A172 (cell line): ENCODE measurements at regions not wholly inside any gene's neighbourhood (a gene's known extent, or its start where the extent isn't known, plus 50 kb on each side); places are given as distances from the start of the nearest gene placed in this dataset.
"Not testable (repeated sequence)": the region's sequence is repeated elsewhere in the genome, so short reads cannot be mapped to it uniquely, and the experiment has no call there.

Source experiments
- DNase-seq: peaks from one replicate; pipeline ENCODE4 v3.0.0-alpha.2; 2015; ENCODE audit warnings: low spot score

GRCh38 chr2:149814901-149815300 lies 227.3 kb upstream of the MMADHC start:
- DNase-seq = no peak

- DNase-seq = no peak
Measured at GRCh38 chr2:149814049-149814448, 226.5 kb upstream of the MMADHC start.

GRCh38 chr2:149808556-149808955 lies 221.0 kb upstream of the MMADHC start:
- DNase-seq = no peak

GRCh38 chr2:149806651-149807050 lies 219.1 kb upstream of the MMADHC start:
- DNase-seq = no peak

GRCh38 chr2:149800624-149801542 lies 213.3 kb upstream of the MMADHC start:
- DNase-seq = no peak

GRCh38 chr2:149799013-149799705 lies 211.6 kb upstream of the MMADHC start:
- DNase-seq = peak; percentile 29

- no peak for DNase-seq
Measured at GRCh38 chr2:149797030-149797429, 209.5 kb upstream of the MMADHC start.

GRCh38 chr2:149789549-149789948 lies 202.0 kb upstream of the MMADHC start:
- DNase-seq = no peak

- DNase-seq = no peak
Measured at GRCh38 chr2:149787206-149787605, 199.6 kb upstream of the MMADHC start.

- DNase-seq = no peak
Measured at GRCh38 chr2:149783284-149783683, 195.7 kb upstream of the MMADHC start.

- DNase-seq = no peak
Measured at GRCh38 chr2:149782572-149782971, 195.0 kb upstream of the MMADHC start.

GRCh38 chr2:149781263-149781808 lies 193.8 kb upstream of the MMADHC start:
- DNase-seq = no peak

- no peak for DNase-seq
Measured at GRCh38 chr2:149773006-149773405, 185.4 kb upstream of the MMADHC start.

GRCh38 chr2:149768320-149768799 lies 180.8 kb upstream of the MMADHC start:
- DNase-seq = peak; percentile 76

GRCh38 chr2:149767516-149767974 lies 180.0 kb upstream of the MMADHC start:
- DNase-seq = peak; percentile 69

GRCh38 chr2:149766339-149766738 lies 178.8 kb upstream of the MMADHC start:
- DNase-seq = no peak

- DNase-seq = no peak
Measured at GRCh38 chr2:149765636-149766035, 178.1 kb upstream of the MMADHC start.

- DNase-seq = no peak
Measured at GRCh38 chr2:149765003-149765402, 177.4 kb upstream of the MMADHC start.

- no peak for DNase-seq
Measured at GRCh38 chr2:149763358-149763757, 175.8 kb upstream of the MMADHC start.

- DNase-seq = no peak
Measured at GRCh38 chr2:149761611-149762010, 174.0 kb upstream of the MMADHC start.

- DNase-seq = not testable (repeated sequence)
Measured at GRCh38 chr2:149759382-149759781, 171.8 kb upstream of the MMADHC start.

GRCh38 chr2:149754722-149755121 lies 167.1 kb upstream of the MMADHC start:
- not testable (repeated sequence) for DNase-seq
